HepG2 (cell line): ENCODE measurements at regions not wholly inside any gene's neighbourhood (a gene's known extent, or its start where the extent isn't known, plus 50 kb on each side); places are given as distances from the start of the nearest gene placed in this dataset.

Experiments
- CCDC6 ChIP-seq: sonication (generic); formaldehyde crosslinking; IDR thresholded peaks from 2 replicates; pipeline ENCODE4 v1.8.1; 2022; ENCODE audit warnings: mild to moderate bottlenecking, missing genetic modification reagents, moderate library complexity
- CEBPG ChIP-seq: IDR thresholded peaks from 2 replicates; pipeline ENCODE4 v1.6.1; 2016
- FOXC1 ChIP-seq: sonication (generic); formaldehyde crosslinking; IDR thresholded peaks from 2 replicates; pipeline ENCODE4 v1.8.0; 2022; ENCODE audit warnings: mild to moderate bottlenecking, missing genetic modification reagents, borderline replicate concordance
- HOXD1 ChIP-seq: sonication (generic); formaldehyde crosslinking; IDR thresholded peaks from 2 replicates; pipeline ENCODE4 v1.5.0; 2020; ENCODE audit warnings: missing genetic modification reagents
- ISX ChIP-seq: sonication (generic); formaldehyde crosslinking; conservative IDR thresholded peaks from 2 replicates; pipeline ENCODE4 v1.5.0; 2020; ENCODE audit warnings: missing genetic modification reagents
- KLF9 ChIP-seq: IDR thresholded peaks from 2 replicates; pipeline ENCODE4 v1.6.1; 2016; ENCODE audit warnings: low read depth
- MAF1 ChIP-seq: sonication (generic); formaldehyde crosslinking; IDR thresholded peaks from 2 replicates; pipeline ENCODE4 v1.5.0; 2020; ENCODE audit warnings: missing genetic modification reagents, borderline replicate concordance
- MBNL3 ChIP-seq: fragments of 250-450 bp; sonication (Bioruptor Pico); conservative IDR thresholded peaks from 2 replicates; pipeline ENCODE4 v1.8.0; 2022; ENCODE audit warnings: mild to moderate bottlenecking, inconsistent platforms
- PCBP1 ChIP-seq: fragments of 200-400 bp; formaldehyde crosslinking; IDR thresholded peaks from 2 replicates; pipeline ENCODE4 v1.6.1; 2017; ENCODE audit warnings: mild to moderate bottlenecking, low read depth, low read length, borderline replicate concordance
- RAD51 ChIP-seq: fragments of 450-650 bp; IDR thresholded peaks from 2 replicates; pipeline ENCODE4 v1.6.1; 2016; ENCODE audit warnings: borderline replicate concordance
- RFX5 ChIP-seq: IDR thresholded peaks from 2 replicates; pipeline ENCODE4 v1.6.1; 2011; ENCODE audit warnings: low read depth, low read length, improper control_type of control experiment
- SMYD3 ChIP-seq: sonication (generic); formaldehyde crosslinking; IDR thresholded peaks from 2 replicates; pipeline ENCODE4 v1.8.1; 2023; ENCODE audit warnings: mild to moderate bottlenecking, missing genetic modification reagents
- TBX2 ChIP-seq: sonication (generic); formaldehyde crosslinking; IDR thresholded peaks from 2 replicates; pipeline ENCODE4 v1.5.0; 2020; ENCODE audit warnings: missing genetic modification reagents, mild to moderate bottlenecking, borderline replicate concordance
- TFAP4 ChIP-seq: sonication (generic); IDR thresholded peaks from 2 replicates; pipeline ENCODE4 v1.6.1; 2016; ENCODE audit warnings: low read depth, borderline replicate concordance
- ZHX2 ChIP-seq, 2 experiments: sonication (generic) in 1 of 2; formaldehyde crosslinking in 1 of 2; IDR thresholded peaks; 2 replicates each; pipeline versions ENCODE4 v1.6.1 to v1.9.0; 2014 to 2022; ENCODE audit warnings: antibody characterized with exemption in 1 of 2, borderline replicate concordance in 1 of 2, inconsistent platforms in 1 of 2, low read depth in 1 of 2, missing genetic modification reagents in 1 of 2
- ZMYM4 ChIP-seq: sonication (generic); formaldehyde crosslinking; IDR thresholded peaks from 2 replicates; pipeline ENCODE4 v1.8.1; 2023; ENCODE audit warnings: mild to moderate bottlenecking, missing genetic modification reagents
- ZNF234 ChIP-seq: sonication (generic); formaldehyde crosslinking; conservative IDR thresholded peaks from 2 replicates; pipeline ENCODE4 v1.5.1; 2020; ENCODE audit warnings: mild to moderate bottlenecking, missing genetic modification reagents
- ZNF530 ChIP-seq: sonication (generic); formaldehyde crosslinking; IDR thresholded peaks from 2 replicates; pipeline ENCODE4 v1.5.0; 2020; ENCODE audit warnings: low read depth, mild to moderate bottlenecking, missing genetic modification reagents
- ZNF672 ChIP-seq: sonication (generic); formaldehyde crosslinking; IDR thresholded peaks from 2 replicates; pipeline ENCODE4 v1.8.1; 2022; ENCODE audit warnings: missing genetic modification reagents
- TF ChIP-seq, protein P1 (sequence below): IDR thresholded peaks from 2 replicates; pipeline ENCODE4 v1.6.1; 2016; ENCODE audit warnings: missing biosample characterization, missing genetic modification reagents, low read depth
- TF ChIP-seq, protein P2 (sequence below): sonication (generic); formaldehyde crosslinking; IDR thresholded peaks from 2 replicates; pipeline ENCODE4 v1.5.1; 2020; ENCODE audit warnings: mild to moderate bottlenecking, missing genetic modification reagents, moderate library complexity

DNA sequence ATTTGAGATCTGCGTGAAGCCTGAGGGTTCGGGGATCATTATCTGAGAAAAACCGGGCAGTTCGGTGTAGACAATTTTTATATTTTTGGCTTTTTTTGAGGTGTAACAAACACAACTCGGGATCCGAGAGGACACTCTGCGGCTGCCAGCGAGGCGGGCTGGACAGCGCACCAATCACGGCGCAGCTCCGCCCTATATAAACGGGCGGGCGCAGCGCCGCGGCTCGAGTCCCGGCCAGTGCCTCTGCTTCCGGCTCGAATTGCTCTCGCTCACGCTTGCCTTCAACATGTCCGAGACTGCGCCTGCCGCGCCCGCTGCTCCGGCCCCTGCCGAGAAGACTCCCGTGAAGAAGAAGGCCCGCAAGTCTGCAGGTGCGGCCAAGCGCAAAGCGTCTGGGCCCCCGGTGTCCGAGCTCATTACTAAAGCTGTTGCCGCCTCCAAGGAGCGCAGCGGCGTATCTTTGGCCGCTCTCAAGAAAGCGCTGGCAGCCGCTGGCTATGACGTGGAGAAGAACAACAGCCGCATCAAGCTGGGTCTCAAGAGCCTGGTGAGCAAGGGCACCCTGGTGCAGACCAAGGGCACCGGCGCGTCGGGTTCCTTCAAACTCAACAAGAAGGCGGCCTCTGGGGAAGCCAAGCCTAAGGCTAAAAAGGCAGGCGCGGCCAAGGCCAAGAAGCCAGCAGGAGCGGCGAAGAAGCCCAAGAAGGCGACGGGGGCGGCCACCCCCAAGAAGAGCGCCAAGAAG is 69.0 kb downstream of the HFE start (continued):
- TF ChIP-seq MBNL3 (CRISPR knock-in tag) = no peak
- TF ChIP-seq PCBP1 = peak; percentile 95; the same call in 1 of the 2 replicates
- peak; percentile 97 for TF ChIP-seq ZMYM4 (CRISPR knock-in tag)
- peak; percentile 96 for TF ChIP-seq ISX (CRISPR knock-in tag)
- TF ChIP-seq CEBPG = 0 out of 2 replicates have a peak, but pooled peaks have one; percentile 10
- no peak for TF ChIP-seq ZNF234
- TF ChIP-seq RAD51 = no peak
- no peak; the same call in 1 of the 2 replicates for TF ChIP-seq TFAP4
- TF ChIP-seq TBX2 (CRISPR knock-in tag) = peak; percentile 86
- TF ChIP-seq ZHX2 (IDR thresholded peaks at IDR 0.05; ENCODE audit: low read depth) = no peak; the same call in 1 of the 2 replicates
- TF ChIP-seq ZHX2 (CRISPR knock-in tag; IDR thresholded peaks at IDR 0.05; ENCODE audit: borderline replicate concordance) = peak; percentile 94
- peak; percentile 96 for TF ChIP-seq MAF1
- TF ChIP-seq CCDC6 = peak; percentile 97
- TF ChIP-seq, protein P1, sequence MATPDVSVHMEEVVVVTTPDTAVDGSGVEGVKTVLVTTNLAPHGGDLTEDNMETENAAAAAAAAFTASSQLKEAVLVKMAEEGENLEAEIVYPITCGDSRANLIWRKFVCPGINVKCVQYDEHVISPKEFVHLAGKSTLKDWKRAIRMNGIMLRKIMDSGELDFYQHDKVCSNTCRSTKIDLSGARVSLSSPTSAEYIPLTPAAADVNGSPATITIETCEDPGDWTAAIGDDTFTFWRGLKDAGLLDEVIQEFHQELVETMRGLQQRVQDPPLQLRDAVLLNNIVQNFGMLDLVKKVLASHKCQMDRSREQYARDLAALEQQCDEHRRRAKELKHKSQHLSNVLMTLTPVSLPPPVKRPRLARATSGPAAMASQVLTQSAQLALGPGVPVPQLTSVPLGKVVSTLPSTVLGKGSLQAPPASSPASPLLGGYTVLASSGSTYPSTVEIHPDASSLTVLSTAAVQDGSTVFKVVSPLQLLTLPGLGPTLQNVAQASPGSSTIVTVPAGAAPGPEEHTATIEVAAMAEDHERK (CRISPR knock-in tag) = peak; percentile 18; the same call in 1 of the 2 replicates
- no peak for TF ChIP-seq ZNF530 (CRISPR knock-in tag)
- TF ChIP-seq FOXC1 (CRISPR knock-in tag) = peak; percentile 94
- TF ChIP-seq RFX5 = peak; percentile 52; the same call in 1 of the 2 replicates
- peak; percentile 90 for TF ChIP-seq ZNF672 (CRISPR knock-in tag)
- TF ChIP-seq KLF9 = peak; percentile 94; the same call in 1 of the 2 replicates
- TF ChIP-seq, protein P2, sequence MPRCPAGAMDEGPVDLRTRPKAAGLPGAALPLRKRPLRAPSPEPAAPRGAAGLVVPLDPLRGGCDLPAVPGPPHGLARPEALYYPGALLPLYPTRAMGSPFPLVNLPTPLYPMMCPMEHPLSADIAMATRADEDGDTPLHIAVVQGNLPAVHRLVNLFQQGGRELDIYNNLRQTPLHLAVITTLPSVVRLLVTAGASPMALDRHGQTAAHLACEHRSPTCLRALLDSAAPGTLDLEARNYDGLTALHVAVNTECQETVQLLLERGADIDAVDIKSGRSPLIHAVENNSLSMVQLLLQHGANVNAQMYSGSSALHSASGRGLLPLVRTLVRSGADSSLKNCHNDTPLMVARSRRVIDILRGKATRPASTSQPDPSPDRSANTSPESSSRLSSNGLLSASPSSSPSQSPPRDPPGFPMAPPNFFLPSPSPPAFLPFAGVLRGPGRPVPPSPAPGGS = peak; percentile 95
- peak; percentile 91 for TF ChIP-seq HOXD1 (CRISPR knock-in tag)
- TF ChIP-seq SMYD3 (CRISPR knock-in tag) = peak; percentile 85; the same call in 1 of the 2 replicates
